ENCODE measurements at regions not wholly inside any gene's neighbourhood (a gene's known extent, or its start where the extent isn't known, plus 50 kb on each side); places are given as distances from the start of the nearest gene placed in this dataset.

- no peaks in the 10 kb centered on the region for H3K36me3 ChIP-seq
- H3K27ac ChIP-seq = no peak overlapping the region
- no peaks in the 10 kb centered on the region for H3K27me3 ChIP-seq (replicated peaks; ENCODE audit: insufficient read depth)
- H3K9me3 ChIP-seq = peaks cover 6% of the 10 kb centered on the region
- ATAC-seq (ENCODE audit: insufficient number of reproducible peaks, low FRiP score, low read depth) = no peak
- no peak for TF ChIP-seq CTCF (IDR thresholded peaks at IDR 0.05)
- H3K4me1 ChIP-seq (ENCODE audit: control insufficient read depth in 1 of 2, low read depth in 2 of 2) = no peaks in the 10 kb centered on the region
- no peak overlapping the region for H3K4me3 ChIP-seq
- no peak for DNase-seq (ENCODE audit: low spot score)
Observed at GRCh38 chr14:96979611-96980074, 182.5 kb downstream of the VRK1 start.

- DNase-seq (ENCODE audit: low spot score) (no peak), ATAC-seq (ENCODE audit: insufficient number of reproducible peaks, low FRiP score, low read depth) (no peak)
- H3K36me3 ChIP-seq = no peaks in the 10 kb centered on the region
- TF ChIP-seq CTCF (IDR thresholded peaks at IDR 0.05) = no peak
- no peaks in the 10 kb centered on the region for H3K4me1 ChIP-seq (ENCODE audit: control insufficient read depth in 1 of 2, low read depth in 2 of 2)
- H3K27me3 ChIP-seq (replicated peaks; ENCODE audit: insufficient read depth) = no peaks in the 10 kb centered on the region
- H3K27ac ChIP-seq = no peak overlapping the region
- no peak overlapping the region for H3K4me3 ChIP-seq
- H3K9me3 ChIP-seq = no peaks in the 10 kb centered on the region
Observed at GRCh38 chr14:96980835-96981234, 183.7 kb downstream of the VRK1 start.

DNA sequence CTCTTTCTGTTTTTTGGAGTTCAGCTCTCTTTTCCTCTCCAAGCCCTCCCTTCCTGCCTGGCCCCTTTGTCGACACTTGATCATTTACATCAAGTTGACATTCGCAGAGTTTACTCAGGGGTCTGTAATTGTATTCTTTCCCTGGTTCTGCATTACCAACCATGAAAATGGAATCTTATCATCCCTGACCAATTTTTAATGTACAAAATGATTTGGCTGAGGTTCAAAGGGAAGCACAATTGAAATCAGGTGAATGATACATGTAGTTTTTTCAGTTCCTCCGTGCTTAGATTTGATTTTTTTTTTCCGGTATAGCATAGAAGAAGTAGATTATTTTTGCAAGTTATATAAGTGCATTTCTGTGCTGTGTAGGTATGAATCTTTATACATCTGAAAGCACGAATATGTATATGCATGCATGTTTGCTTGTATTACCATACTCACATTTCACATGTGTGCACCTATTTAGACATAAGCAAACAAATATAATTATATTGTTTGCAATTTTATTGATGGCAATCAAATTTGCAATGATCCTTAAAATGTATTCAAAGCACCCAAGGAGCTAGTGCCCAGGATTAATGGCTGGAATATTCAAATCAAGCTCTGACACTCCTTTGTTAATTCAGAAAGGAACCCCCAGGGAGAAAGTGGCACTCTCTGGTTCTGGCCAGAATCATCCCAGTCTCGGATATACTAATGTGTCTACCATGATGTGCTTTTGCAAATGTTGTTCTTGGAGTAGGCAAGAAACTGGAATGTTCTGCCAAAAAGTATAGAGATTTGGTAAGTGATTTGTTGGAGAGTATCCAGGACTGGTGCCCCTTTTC, 189.3 kb downstream of the VRK1 start:
- ATAC-seq (ENCODE audit: insufficient number of reproducible peaks, low FRiP score, low read depth) (no peak), DNase-seq (ENCODE audit: low spot score) (no peak)
- no peaks in the 10 kb centered on the region for H3K9me3 ChIP-seq
- no peak overlapping the region for H3K4me3 ChIP-seq
- no peak overlapping the region for H3K27ac ChIP-seq
- H3K4me1 ChIP-seq (ENCODE audit: control insufficient read depth in 1 of 2, low read depth in 2 of 2) = no peaks in the 10 kb centered on the region
- no peaks in the 10 kb centered on the region for H3K36me3 ChIP-seq
- TF ChIP-seq CTCF (IDR thresholded peaks at IDR 0.05) = no peak
- no peaks in the 10 kb centered on the region for H3K27me3 ChIP-seq (replicated peaks; ENCODE audit: insufficient read depth)

- Histone ChIP-seq H3K36me3 (no peaks in the 10 kb centered on the region), H3K9me3 (no peaks in the 10 kb centered on the region), H3K27ac (no peak overlapping the region), H3K4me1 (ENCODE audit: control insufficient read depth in 1 of 2, low read depth in 2 of 2) (no peaks in the 10 kb centered on the region), H3K4me3 (no peak overlapping the region), H3K27me3 (replicated peaks; ENCODE audit: insufficient read depth) (no peaks in the 10 kb centered on the region)
- no peak for ATAC-seq (ENCODE audit: insufficient number of reproducible peaks, low FRiP score, low read depth)
- DNase-seq (ENCODE audit: low spot score) = no peak
- TF ChIP-seq CTCF (IDR thresholded peaks at IDR 0.05) = no peak
Observed at GRCh38 chr14:96987086-96987474, 189.9 kb downstream of the VRK1 start.

DNA sequence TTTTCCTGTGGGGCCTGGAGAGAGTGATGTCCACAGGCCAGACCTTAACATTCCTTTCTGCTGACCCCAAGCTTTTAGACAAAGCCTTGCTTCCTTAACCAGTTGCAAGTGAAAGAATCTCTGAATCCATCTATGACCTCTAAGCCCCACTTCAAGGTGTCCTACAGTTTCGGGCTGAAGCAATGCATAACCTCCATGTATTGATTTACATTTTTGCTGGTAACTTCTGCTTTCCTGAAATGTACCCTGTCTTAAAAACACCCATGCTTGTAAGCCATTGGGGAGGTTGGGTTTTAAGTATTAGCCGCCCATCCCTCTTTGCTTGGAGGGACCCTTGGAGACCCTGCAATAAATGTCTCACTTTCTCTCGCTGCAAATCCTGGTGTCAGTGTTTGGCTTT, 190.6 kb downstream of the VRK1 start:
- H3K27me3 ChIP-seq (replicated peaks; ENCODE audit: insufficient read depth) = no peaks in the 10 kb centered on the region
- H3K9me3 ChIP-seq = no peaks in the 10 kb centered on the region
- H3K4me3 ChIP-seq = no peak overlapping the region
- no peak for DNase-seq (ENCODE audit: low spot score)
- no peaks in the 10 kb centered on the region for H3K4me1 ChIP-seq (ENCODE audit: control insufficient read depth in 1 of 2, low read depth in 2 of 2)
- no peak for ATAC-seq (ENCODE audit: insufficient number of reproducible peaks, low FRiP score, low read depth)
- H3K36me3 ChIP-seq = no peaks in the 10 kb centered on the region
- no peak for TF ChIP-seq CTCF (IDR thresholded peaks at IDR 0.05)
- H3K27ac ChIP-seq = no peak overlapping the region
